ENCODE measurements at regions not wholly inside any gene's neighbourhood (a gene's known extent, or its start where the extent isn't known, plus 50 kb on each side); places are given as distances from the start of the nearest gene placed in this dataset.

DNA sequence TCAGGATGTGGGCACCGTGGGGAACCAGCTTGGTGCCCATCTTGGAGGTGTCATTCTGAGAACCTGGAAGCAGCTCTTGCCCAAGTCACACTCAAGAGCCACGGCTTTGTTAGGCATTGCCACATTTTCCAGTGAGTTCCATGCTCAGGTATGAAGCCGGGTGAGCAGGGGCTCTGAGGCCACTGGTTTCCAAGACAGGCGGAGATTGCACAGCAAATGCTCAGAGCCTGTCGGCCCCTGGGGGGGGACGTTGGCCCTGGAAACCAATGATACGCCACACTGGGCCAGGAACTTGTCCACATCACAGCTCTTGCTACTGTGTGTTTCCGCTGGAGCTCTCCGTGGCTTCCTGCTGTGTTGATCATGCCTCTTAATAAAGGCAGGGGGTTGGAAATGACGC is 52.5 kb upstream of the SALL3 start:
- Histone ChIP-seq H3K4me3 (ENCODE audit: low read depth, low read length, poor library complexity, severe bottlenecking) (no peak overlapping the region), H3K27me3 (replicated peaks; ENCODE audit: insufficient read depth, low read depth, low read length, poor library complexity) (peaks cover 36% of the 10 kb centered on the region), H3K27ac (ENCODE audit: low read depth, low read length, poor library complexity, severe bottlenecking) (no peak overlapping the region), H3K4me1 (ENCODE audit: insufficient read depth, low read length, poor library complexity, severe bottlenecking) (no peaks in the 10 kb centered on the region), H3K9me3 (ENCODE audit: low read depth, low read length, poor library complexity, severe bottlenecking) (no peaks in the 10 kb centered on the region), H3K36me3 (ENCODE audit: insufficient read depth, low read length, poor library complexity, severe bottlenecking) (no peaks in the 10 kb centered on the region)
- ChIA-PET POLR2A (ENCODE audit: low non-redundant PET) (no interaction called here), CTCF (interaction anchor here (0.6 kb wide), 1 partner anchor 947 kb away, joined by 3 read pairs; no protein-coding TSS in a partner anchor)
- no peak for TF ChIP-seq EZH2 (IDR thresholded peaks at IDR 0.05; ENCODE audit: borderline replicate concordance, low read depth, low read length, poor library complexity, severe bottlenecking)
- TF ChIP-seq, protein P1, sequence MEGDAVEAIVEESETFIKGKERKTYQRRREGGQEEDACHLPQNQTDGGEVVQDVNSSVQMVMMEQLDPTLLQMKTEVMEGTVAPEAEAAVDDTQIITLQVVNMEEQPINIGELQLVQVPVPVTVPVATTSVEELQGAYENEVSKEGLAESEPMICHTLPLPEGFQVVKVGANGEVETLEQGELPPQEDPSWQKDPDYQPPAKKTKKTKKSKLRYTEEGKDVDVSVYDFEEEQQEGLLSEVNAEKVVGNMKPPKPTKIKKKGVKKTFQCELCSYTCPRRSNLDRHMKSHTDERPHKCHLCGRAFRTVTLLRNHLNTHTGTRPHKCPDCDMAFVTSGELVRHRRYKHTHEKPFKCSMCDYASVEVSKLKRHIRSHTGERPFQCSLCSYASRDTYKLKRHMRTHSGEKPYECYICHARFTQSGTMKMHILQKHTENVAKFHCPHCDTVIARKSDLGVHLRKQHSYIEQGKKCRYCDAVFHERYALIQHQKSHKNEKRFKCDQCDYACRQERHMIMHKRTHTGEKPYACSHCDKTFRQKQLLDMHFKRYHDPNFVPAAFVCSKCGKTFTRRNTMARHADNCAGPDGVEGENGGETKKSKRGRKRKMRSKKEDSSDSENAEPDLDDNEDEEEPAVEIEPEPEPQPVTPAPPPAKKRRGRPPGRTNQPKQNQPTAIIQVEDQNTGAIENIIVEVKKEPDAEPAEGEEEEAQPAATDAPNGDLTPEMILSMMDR (conservative IDR thresholded peaks at IDR 0.05; ENCODE audit: low read depth, low read length): no peak
- intact Hi-C loops (cut with micrococcal nuclease; ENCODE audit: unreplicated experiment): no loop called here
- BruUV-seq (replicated peaks): no TSS peak
- DNase-seq (ENCODE audit: low spot score): no peak

DNA sequence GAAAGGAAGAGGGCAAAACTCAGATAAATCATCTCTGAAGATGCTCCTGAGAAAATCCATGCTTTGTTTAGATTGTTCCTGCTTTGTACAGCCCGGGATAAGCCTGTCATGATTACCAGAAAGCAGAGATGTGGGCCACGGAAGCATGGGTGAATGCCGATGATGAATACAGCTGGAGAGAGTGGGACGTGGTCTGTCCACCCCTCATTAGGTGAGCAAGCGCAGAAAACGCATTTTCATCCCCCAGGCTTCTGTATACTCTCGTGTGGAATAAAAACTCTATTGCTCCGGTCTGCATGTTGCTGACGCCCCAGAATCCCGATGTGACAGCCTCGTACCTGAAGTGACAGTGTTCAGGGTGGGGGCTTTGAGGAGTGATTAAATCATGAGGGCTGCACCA is 52.0 kb upstream of the SALL3 start:
- Histone ChIP-seq H3K36me3 (ENCODE audit: insufficient read depth, low read length, poor library complexity, severe bottlenecking) (no peaks in the 10 kb centered on the region), H3K9me3 (ENCODE audit: low read depth, low read length, poor library complexity, severe bottlenecking) (no peaks in the 10 kb centered on the region), H3K4me1 (ENCODE audit: insufficient read depth, low read length, poor library complexity, severe bottlenecking) (no peaks in the 10 kb centered on the region), H3K27me3 (replicated peaks; ENCODE audit: insufficient read depth, low read depth, low read length, poor library complexity) (peaks cover 40% of the 10 kb centered on the region), H3K27ac (ENCODE audit: low read depth, low read length, poor library complexity, severe bottlenecking) (no peak overlapping the region), H3K4me3 (ENCODE audit: low read depth, low read length, poor library complexity, severe bottlenecking) (no peak overlapping the region)
- POLR2A ChIA-PET (ENCODE audit: low non-redundant PET): no interaction called here
- no TSS peak for BruUV-seq (replicated peaks)
- CTCF ChIA-PET: no interaction called here
- DNase-seq (ENCODE audit: low spot score): no peak
- TF ChIP-seq EZH2 (IDR thresholded peaks at IDR 0.05; ENCODE audit: borderline replicate concordance, low read depth, low read length, poor library complexity, severe bottlenecking): no peak
- TF ChIP-seq, protein P1 (conservative IDR thresholded peaks at IDR 0.05; ENCODE audit: low read depth, low read length): no peak
- intact Hi-C loops (cut with micrococcal nuclease; ENCODE audit: unreplicated experiment): no loop called here

DNA sequence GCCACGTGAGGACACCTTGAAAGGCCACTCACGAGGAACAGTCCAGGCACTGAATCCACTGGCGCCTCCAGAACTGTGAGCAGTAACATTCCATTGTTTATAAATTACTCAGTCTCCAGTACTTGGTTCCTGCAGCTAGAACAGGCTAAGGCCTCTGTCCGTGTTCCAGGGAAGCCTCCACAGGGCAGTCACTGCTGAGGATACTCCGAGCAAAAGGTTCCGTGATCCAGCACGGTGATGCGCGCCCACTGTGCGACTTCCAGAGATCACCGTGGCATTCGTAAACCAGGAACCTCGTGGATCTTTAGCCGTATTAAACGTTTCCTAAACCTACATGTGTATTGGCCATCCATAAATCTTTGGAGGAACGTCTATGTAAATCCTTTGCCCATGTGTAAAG is 51.5 kb upstream of the SALL3 start:
- no TSS peak for BruUV-seq (replicated peaks)
- TF ChIP-seq, protein P1 (conservative IDR thresholded peaks at IDR 0.05; ENCODE audit: low read depth, low read length): no peak
- no peak for TF ChIP-seq EZH2 (IDR thresholded peaks at IDR 0.05; ENCODE audit: borderline replicate concordance, low read depth, low read length, poor library complexity, severe bottlenecking)
- Histone ChIP-seq H3K4me3 (ENCODE audit: low read depth, low read length, poor library complexity, severe bottlenecking) (no peak overlapping the region), H3K36me3 (ENCODE audit: insufficient read depth, low read length, poor library complexity, severe bottlenecking) (no peaks in the 10 kb centered on the region), H3K9me3 (ENCODE audit: low read depth, low read length, poor library complexity, severe bottlenecking) (no peaks in the 10 kb centered on the region), H3K27ac (ENCODE audit: low read depth, low read length, poor library complexity, severe bottlenecking) (no peak overlapping the region), H3K27me3 (replicated peaks; ENCODE audit: insufficient read depth, low read depth, low read length, poor library complexity) (peaks cover 45% of the 10 kb centered on the region), H3K4me1 (ENCODE audit: insufficient read depth, low read length, poor library complexity, severe bottlenecking) (no peaks in the 10 kb centered on the region)
- intact Hi-C loops (cut with micrococcal nuclease; ENCODE audit: unreplicated experiment): no loop called here
- POLR2A ChIA-PET (ENCODE audit: low non-redundant PET): no interaction called here
- no peak for DNase-seq (ENCODE audit: low spot score)
- CTCF ChIA-PET: no interaction called here
